H9 (cell line): ENCODE measurements at regions not wholly inside any gene's neighbourhood (a gene's known extent, or its start where the extent isn't known, plus 50 kb on each side); places are given as distances from the start of the nearest gene placed in this dataset.

Experiments
- DNase-seq: peaks from one replicate; pipeline ENCODE4 v3.0.0-alpha.2; 2017
- H2AFZ ChIP-seq: one replicate; pipeline ENCODE4 v1.6.1; 2013; ENCODE audit warnings: mild to moderate bottlenecking, low read length, control low read depth, moderate library complexity
- H2AK5ac ChIP-seq: 2 replicates; pipeline ENCODE4 v1.6.1; 2013; ENCODE audit warnings: low read length, control low read depth, mixed read lengths; ENCODE audit not compliant: insufficient read length
- H2BK120ac ChIP-seq: one replicate; pipeline ENCODE4 v1.6.1; 2013; ENCODE audit warnings: low read depth, mild to moderate bottlenecking, low read length, control low read depth, inconsistent platforms; ENCODE audit not compliant: poor library complexity, severe bottlenecking
- H2BK12ac ChIP-seq: 2 replicates; pipeline ENCODE4 v1.6.1; 2013; ENCODE audit warnings: low read length, control low read depth, mixed read lengths, low read depth; ENCODE audit not compliant: insufficient read length
- H2BK15ac ChIP-seq: 2 replicates; pipeline ENCODE4 v1.6.1; 2013; ENCODE audit warnings: low read depth, low read length, control low read depth
- H2BK20ac ChIP-seq: one replicate; pipeline ENCODE4 v1.6.1; 2013; ENCODE audit warnings: low read depth, mild to moderate bottlenecking, low read length, control low read depth, inconsistent platforms; ENCODE audit not compliant: poor library complexity, severe bottlenecking
- H2BK5ac ChIP-seq: 2 replicates; pipeline ENCODE4 v1.6.1; 2013; ENCODE audit warnings: low read length, control low read depth, mixed read lengths; ENCODE audit not compliant: insufficient read length
- H3K14ac ChIP-seq: 2 replicates; pipeline ENCODE4 v1.6.1; 2013; ENCODE audit warnings: low read length, control low read depth; ENCODE audit not compliant: insufficient read depth
- H3K18ac ChIP-seq: 2 replicates; pipeline ENCODE4 v1.6.1; 2013; ENCODE audit warnings: low read depth, mild to moderate bottlenecking, mixed read lengths, low read length, control low read depth; ENCODE audit not compliant: insufficient read length
- H3K23ac ChIP-seq: 2 replicates; pipeline ENCODE4 v1.6.1; 2013; ENCODE audit warnings: low read length, control low read depth, mixed read lengths, low read depth; ENCODE audit not compliant: insufficient read length
- H3K23me2 ChIP-seq: 2 replicates; pipeline ENCODE4 v1.6.1; 2013; ENCODE audit warnings: low read depth, mild to moderate bottlenecking, mixed read lengths, low read length, control low read depth; ENCODE audit not compliant: insufficient read length, poor library complexity, severe bottlenecking
- H3K27ac ChIP-seq: 2 replicates; pipeline ENCODE4 v1.5.1; 2013; ENCODE audit warnings: low read length, control low read depth, mixed read lengths, low read depth; ENCODE audit not compliant: insufficient read length
- H3K27me3 ChIP-seq: 2 replicates; pipeline ENCODE4 v1.6.1; 2013; ENCODE audit warnings: low read length, control low read depth, inconsistent platforms; ENCODE audit not compliant: insufficient read depth
- H3K4ac ChIP-seq: 2 replicates; pipeline ENCODE4 v1.6.1; 2013; ENCODE audit warnings: low read depth, mild to moderate bottlenecking, control low read depth, inconsistent platforms, low read length, moderate library complexity
- H3K4me1 ChIP-seq: 2 replicates; pipeline ENCODE4 v1.6.1; 2013; ENCODE audit warnings: low read length, control low read depth, inconsistent platforms; ENCODE audit not compliant: insufficient read depth
- H3K4me2 ChIP-seq: 2 replicates; pipeline ENCODE4 v1.6.1; 2013; ENCODE audit warnings: low read length, control low read depth, mixed read lengths; ENCODE audit not compliant: insufficient read length, insufficient read depth
- H3K56ac ChIP-seq: 2 replicates; pipeline ENCODE4 v1.6.1; 2013; ENCODE audit warnings: low read depth, mild to moderate bottlenecking, mixed read lengths, low read length, control low read depth; ENCODE audit not compliant: insufficient read length
- H3K79me1 ChIP-seq: 2 replicates; pipeline ENCODE4 v1.6.1; 2013; ENCODE audit warnings: low read depth, mild to moderate bottlenecking, moderate library complexity, low read length, control low read depth, inconsistent platforms; ENCODE audit not compliant: insufficient read depth, poor library complexity, severe bottlenecking
- H3K79me2 ChIP-seq: 2 replicates; pipeline ENCODE4 v1.6.1; 2013; ENCODE audit warnings: low read length, control low read depth, inconsistent platforms; ENCODE audit not compliant: insufficient read depth
- H3K9ac ChIP-seq: 2 replicates; pipeline ENCODE4 v1.6.1; 2013; ENCODE audit warnings: low read length, control low read depth, mixed read lengths; ENCODE audit not compliant: insufficient read length; ENCODE audit errors: extremely low read depth
- H3K9me3 ChIP-seq: one replicate; pipeline ENCODE4 v1.6.1; 2013; ENCODE audit warnings: low read depth, low read length, inconsistent platforms; ENCODE audit not compliant: control insufficient read depth
- H3T11ph ChIP-seq: one replicate; pipeline ENCODE4 v1.6.1; 2013; ENCODE audit warnings: mild to moderate bottlenecking, low read length, control low read depth, inconsistent platforms
- H4K20me1 ChIP-seq: one replicate; pipeline ENCODE4 v1.6.1; 2013; ENCODE audit not compliant: control insufficient read depth, insufficient read length, insufficient read depth
- H4K5ac ChIP-seq: 2 replicates; pipeline ENCODE4 v1.6.1; 2013; ENCODE audit warnings: low read depth, mild to moderate bottlenecking, mixed read lengths, low read length, control low read depth; ENCODE audit not compliant: insufficient read length
- H4K8ac ChIP-seq: replicated peaks from 2 replicates; pipeline ENCODE4 v1.6.1; 2013; ENCODE audit warnings: low read length, control low read depth, mixed read lengths, low read depth; ENCODE audit not compliant: insufficient read length
- H4K91ac ChIP-seq: 2 replicates; pipeline ENCODE4 v1.6.1; 2013; ENCODE audit warnings: low read depth, mild to moderate bottlenecking, moderate library complexity, mixed read lengths, low read length, control low read depth; ENCODE audit not compliant: insufficient read length
- H3K27ac Mint-ChIP-seq, 3 experiments: 2 replicates in 2 of 3; 3 replicates in 1 of 3; pipeline ENCODE4 v1.8.0; 2020 to 2021; ENCODE audit warnings: mixed read lengths in 3 of 3, mild to moderate bottlenecking in 1 of 3, moderate library complexity in 1 of 3
- H3K27me3 Mint-ChIP-seq: 2 replicates; pipeline ENCODE4 v1.8.0; 2021; ENCODE audit warnings: low read depth, mild to moderate bottlenecking, moderate library complexity, mixed read lengths
- H3K36me3 Mint-ChIP-seq, 3 experiments: 2 replicates in 2 of 3; 3 replicates in 1 of 3; pipeline ENCODE4 v1.8.0; 2020 to 2021; ENCODE audit warnings: low read depth in 3 of 3, mixed read lengths in 3 of 3; ENCODE audit not compliant: insufficient read depth in 1 of 3
- H3K4me1 Mint-ChIP-seq, 2 experiments: 2 replicates each; pipeline ENCODE4 v1.8.0; 2020; ENCODE audit warnings: mixed read lengths in 2 of 2
- H3K4me3 Mint-ChIP-seq, 2 experiments: 2 replicates in 1 of 2; 3 replicates in 1 of 2; pipeline ENCODE4 v1.8.0; 2020 to 2021; ENCODE audit warnings: mild to moderate bottlenecking in 2 of 2, mixed read lengths in 2 of 2, moderate library complexity in 1 of 2
- H3K9me3 Mint-ChIP-seq, 2 experiments: 2 replicates in 1 of 2; 3 replicates in 1 of 2; pipeline ENCODE4 v1.8.0; 2020; ENCODE audit warnings: mild to moderate bottlenecking in 2 of 2, mixed read lengths in 2 of 2, moderate library complexity in 1 of 2
- WGBS: extraction: QIAGEN DNeasy Blood & Tissue Kit; methylation state at CpG from one replicate; pipeline ENCODE4 v1.1.7; 2013; ENCODE audit warnings: missing lambda C conversion rate, low lambda C conversion rate, mixed read lengths; ENCODE audit not compliant: insufficient read length; ENCODE audit errors: extremely low coverage; 5-methylcytosine and 5-hydroxymethylcytosine counted together
- TF ChIP-seq, protein P1 (sequence below): fragments of 200-600 bp; sonication (generic); conservative IDR thresholded peaks from 3 replicates; pipeline ENCODE4 v1.8.0; 2021; ENCODE audit warnings: antibody characterized with exemption, mild to moderate bottlenecking

DNA sequence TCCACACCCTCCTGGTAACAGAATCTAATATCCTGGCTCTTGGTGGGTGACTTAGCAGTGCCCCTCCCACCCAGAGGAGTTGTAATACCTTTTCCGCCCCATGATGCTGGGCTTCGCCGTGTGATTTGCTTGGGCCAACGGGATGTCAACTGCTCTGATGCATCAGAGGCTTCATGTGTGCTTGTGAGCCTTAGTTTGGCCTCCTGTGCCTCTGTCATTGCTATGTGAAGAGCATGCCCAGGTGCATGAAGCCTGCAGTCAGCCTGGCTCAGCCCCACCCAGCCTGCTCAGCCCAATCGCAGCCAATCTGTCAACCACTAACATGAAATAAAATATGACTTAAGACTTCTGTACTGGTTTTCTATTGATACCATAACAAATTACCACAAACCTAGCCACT, 201.2 kb upstream of the RPL38 start:
- no peak overlapping the region for H2BK15ac ChIP-seq
- no peak overlapping the region for H3K9ac ChIP-seq
- no peaks in the 10 kb centered on the region for H3K79me2 ChIP-seq
- DNase-seq, result no peak
- no peak overlapping the region for H3K56ac ChIP-seq
- H2BK12ac ChIP-seq, result no peak overlapping the region
- no peak overlapping the region for H3K4me3 Mint-ChIP-seq
- no peak overlapping the region for H4K91ac ChIP-seq
- H2AK5ac ChIP-seq, result no peak overlapping the region
- H2BK120ac ChIP-seq, result no peak overlapping the region
- H3K4me2 ChIP-seq, result no peak overlapping the region
- H3K23me2 ChIP-seq, result no peaks in the 10 kb centered on the region
- H3T11ph ChIP-seq, result no peak overlapping the region
- WGBS, result no CpG with 5 or more reads among the region's 5 CpGs
- H3K18ac ChIP-seq, result no peak overlapping the region
- no peaks in the 10 kb centered on the region for H4K20me1 ChIP-seq
- H3K4ac ChIP-seq, result no peak overlapping the region
- H3K4me1 Mint-ChIP-seq, result peaks cover 17 to 28% of the 10 kb centered on the region in 2 experiments
- H3K14ac ChIP-seq, result no peak overlapping the region
- peaks cover 18% of the 10 kb centered on the region for H3K27me3 Mint-ChIP-seq
- H3K27me3 ChIP-seq, result no peaks in the 10 kb centered on the region
- H2BK20ac ChIP-seq, result no peak overlapping the region
- no peak overlapping the region for H2BK5ac ChIP-seq
- no peaks in the 10 kb centered on the region for H3K79me1 ChIP-seq
- H3K27ac Mint-ChIP-seq, result peak overlapping the region in 1 of 3 experiments; percentile 44; a peak in 1 of 7 replicates
- H3K27ac ChIP-seq, result no peak overlapping the region
- H4K8ac ChIP-seq, result no peak overlapping the region
- TF ChIP-seq, protein P1, sequence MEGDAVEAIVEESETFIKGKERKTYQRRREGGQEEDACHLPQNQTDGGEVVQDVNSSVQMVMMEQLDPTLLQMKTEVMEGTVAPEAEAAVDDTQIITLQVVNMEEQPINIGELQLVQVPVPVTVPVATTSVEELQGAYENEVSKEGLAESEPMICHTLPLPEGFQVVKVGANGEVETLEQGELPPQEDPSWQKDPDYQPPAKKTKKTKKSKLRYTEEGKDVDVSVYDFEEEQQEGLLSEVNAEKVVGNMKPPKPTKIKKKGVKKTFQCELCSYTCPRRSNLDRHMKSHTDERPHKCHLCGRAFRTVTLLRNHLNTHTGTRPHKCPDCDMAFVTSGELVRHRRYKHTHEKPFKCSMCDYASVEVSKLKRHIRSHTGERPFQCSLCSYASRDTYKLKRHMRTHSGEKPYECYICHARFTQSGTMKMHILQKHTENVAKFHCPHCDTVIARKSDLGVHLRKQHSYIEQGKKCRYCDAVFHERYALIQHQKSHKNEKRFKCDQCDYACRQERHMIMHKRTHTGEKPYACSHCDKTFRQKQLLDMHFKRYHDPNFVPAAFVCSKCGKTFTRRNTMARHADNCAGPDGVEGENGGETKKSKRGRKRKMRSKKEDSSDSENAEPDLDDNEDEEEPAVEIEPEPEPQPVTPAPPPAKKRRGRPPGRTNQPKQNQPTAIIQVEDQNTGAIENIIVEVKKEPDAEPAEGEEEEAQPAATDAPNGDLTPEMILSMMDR, result no peak
- no peaks in the 10 kb centered on the region for H3K36me3 Mint-ChIP-seq
- H3K23ac ChIP-seq, result no peak overlapping the region
- H3K4me1 ChIP-seq, result no peaks in the 10 kb centered on the region
- H2AFZ ChIP-seq, result no peak overlapping the region
- no peak overlapping the region for H4K5ac ChIP-seq
- no peaks in the 10 kb centered on the region for H3K9me3 ChIP-seq
- H3K9me3 Mint-ChIP-seq, result no peaks in the 10 kb centered on the region
